HCEC 1CT (cell line): ENCODE measurements at regions not wholly inside any gene's neighbourhood (a gene's known extent, or its start where the extent isn't known, plus 50 kb on each side); places are given as distances from the start of the nearest gene placed in this dataset.

Experiments
- DNase-seq: peaks from one replicate; pipeline ENCODE4 v3.0.0-alpha.2; 2017

GRCh38 chr6:6704103-6705060 lies 115.9 kb downstream of the LY86 start:
- no peak for DNase-seq

- DNase-seq: no peak
Measured at GRCh38 chr6:6705061-6705425, 116.5 kb downstream of the LY86 start.

GRCh38 chr6:6705915-6706675 lies 117.6 kb downstream of the LY86 start:
- no peak for DNase-seq

GRCh38 chr6:6707143-6707542 lies 118.6 kb downstream of the LY86 start:
- no peak for DNase-seq

- no peak for DNase-seq
Measured at GRCh38 chr6:6709106-6709505, 120.6 kb downstream of the LY86 start.

DNA sequence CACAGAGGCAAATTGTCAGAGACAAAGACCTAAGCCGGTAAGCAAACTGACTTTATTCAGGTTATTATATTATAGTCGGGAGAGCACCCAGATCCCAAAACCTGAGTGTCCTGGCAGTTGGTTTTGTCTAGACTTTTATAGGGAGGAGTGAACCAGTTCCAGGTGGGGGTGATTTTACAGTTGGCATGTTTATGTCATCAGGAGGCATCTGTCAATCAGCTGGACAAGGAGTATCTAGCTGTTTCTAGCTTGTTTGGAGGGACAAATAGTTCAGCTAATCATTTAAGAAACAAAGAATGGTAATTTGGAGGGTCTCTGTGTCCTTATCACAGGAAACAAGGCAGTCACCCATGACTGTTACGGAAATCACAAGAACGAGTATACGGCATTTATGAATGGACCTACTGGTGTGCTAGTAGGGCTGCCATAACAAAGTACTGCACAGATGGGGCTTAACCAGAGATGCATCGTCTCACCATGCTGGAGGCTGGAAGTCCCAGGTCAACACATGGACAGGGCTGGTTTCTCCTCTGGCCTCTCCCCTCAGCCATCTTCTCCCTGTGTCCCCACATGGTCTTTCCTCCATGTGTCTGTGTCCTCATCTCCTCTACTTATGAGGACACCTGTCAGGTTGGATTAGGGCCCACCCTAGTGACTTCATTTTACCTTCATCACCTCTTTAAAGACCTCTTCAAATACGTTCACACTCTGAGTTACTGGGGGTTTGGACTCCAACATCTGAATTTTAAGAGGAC lies 122.7 kb downstream of the LY86 start:
- no peak for DNase-seq

- no peak for DNase-seq
Measured at GRCh38 chr6:6711832-6712448, 123.4 kb downstream of the LY86 start.

GRCh38 chr6:6712449-6713403 lies 124.2 kb downstream of the LY86 start:
- DNase-seq: peak; percentile 44

GRCh38 chr6:6713657-6714056 lies 125.1 kb downstream of the LY86 start:
- peak; percentile 14 for DNase-seq

DNA sequence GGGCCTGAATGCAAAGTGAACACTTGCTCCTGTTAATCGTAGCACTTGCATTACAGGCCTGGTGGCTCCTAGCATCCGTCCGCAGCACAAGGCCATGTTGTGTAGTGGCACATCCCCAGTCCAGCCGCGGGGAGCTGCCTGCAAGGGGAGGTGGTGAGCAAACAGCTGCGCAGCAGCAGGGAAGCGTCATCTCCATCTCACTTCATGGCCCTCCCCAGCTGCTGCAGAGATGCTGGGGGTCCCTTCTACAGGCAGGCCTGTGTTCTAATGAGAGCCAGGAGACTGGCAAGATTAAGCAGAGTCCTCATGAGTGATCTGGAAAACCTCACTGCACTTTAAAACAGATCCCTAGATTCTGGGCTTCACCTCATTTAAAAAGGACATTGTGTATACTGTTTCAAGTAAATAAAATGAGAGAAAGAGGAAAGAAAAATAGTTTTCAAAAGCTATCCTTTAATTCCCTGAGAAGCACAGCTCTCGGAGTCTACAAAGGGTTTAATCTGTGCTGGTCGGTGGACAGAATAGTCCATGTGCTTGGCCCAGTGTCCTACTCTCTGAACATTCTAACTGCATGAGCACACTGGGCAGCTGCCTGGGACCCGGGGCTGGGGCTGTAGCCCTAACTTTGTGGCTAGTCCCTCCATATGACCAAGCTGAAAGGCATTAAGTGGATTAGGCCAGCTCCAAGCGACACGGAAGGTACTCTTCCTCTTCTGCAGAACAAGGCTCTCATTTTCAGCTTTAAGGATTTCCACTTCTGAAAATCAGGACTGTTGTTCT lies 125.8 kb downstream of the LY86 start:
- no peak for DNase-seq

DNA sequence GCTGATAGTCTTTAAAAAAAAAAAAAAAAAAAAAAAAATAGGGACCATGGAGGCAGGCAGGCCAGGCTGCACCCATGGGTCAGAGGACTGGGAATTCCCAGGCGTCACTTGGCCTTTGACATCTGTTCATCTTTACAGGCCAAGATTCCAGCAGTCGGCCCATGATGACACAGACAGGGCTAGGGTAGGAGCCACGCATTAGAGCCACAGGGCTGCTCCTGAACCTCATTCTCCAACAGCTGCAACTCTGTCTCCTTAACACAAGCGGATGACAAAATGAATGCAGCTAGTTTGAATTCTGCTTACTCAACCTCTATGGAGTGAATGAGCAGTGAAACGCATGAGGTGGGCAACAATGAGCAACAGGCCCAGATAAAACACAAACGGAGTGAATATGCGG lies 126.4 kb downstream of the LY86 start:
- no peak for DNase-seq

DNA sequence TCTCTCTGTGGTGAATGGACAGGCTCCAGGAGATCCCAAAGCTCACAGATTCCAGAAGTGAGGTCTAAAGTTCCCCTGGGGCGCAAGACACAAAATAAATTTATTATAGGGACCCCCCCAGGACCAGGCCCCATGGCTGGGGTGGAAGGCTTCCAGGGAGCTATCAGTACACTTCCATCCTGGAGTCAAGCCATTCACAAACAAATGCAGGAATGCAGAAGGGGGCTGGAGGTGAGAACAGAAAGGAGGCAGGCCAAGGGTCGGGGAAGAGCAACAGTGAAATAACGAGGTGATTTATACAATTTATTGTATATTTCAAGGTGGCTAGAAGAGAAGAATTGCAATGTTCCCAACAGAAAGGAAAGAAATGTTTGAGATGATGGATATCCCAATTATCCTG lies 126.9 kb downstream of the LY86 start:
- no peak for DNase-seq

DNA sequence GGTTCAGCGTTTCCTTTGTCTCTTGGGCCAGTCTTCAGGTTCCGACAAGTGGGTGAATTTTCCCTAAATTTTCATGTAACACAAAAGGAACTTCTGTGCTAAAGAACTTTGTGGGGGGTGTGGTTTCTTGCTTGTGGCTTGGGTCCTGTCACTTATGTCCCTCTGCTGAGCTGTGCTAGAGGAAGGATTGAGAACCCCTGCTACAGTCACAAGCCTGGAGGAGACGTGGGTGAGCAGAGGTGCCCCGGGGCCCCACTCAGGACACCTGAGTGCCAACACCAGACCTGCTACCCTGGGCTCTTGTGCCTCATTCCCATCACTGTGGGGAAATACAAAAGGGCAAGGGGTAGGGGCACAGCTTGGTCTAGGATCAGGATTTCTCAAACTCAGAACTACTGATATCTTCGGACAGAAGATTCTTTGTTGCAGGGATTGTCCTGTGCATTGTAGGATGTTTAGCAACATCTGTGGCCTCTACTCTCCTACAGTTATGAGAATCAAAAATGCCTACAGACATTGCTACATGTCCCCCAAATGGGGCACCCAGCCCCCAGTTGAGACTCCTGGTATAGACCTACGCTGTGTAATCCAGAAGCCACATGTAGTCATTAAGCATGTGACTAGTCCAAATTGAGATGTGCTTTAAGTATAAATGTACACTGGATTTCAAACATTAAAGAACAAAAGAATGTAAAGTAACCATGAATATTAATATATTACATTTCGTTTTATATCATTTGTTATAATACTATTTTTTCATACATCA lies 128.7 kb downstream of the LY86 start:
- DNase-seq: no peak

- DNase-seq: no peak
Measured at GRCh38 chr6:6717953-6718352, 129.4 kb downstream of the LY86 start.

GRCh38 chr6:6721606-6722005 lies 133.1 kb downstream of the LY86 start:
- no peak for DNase-seq

GRCh38 chr6:6722195-6722594 lies 133.7 kb downstream of the LY86 start:
- DNase-seq: no peak

DNA sequence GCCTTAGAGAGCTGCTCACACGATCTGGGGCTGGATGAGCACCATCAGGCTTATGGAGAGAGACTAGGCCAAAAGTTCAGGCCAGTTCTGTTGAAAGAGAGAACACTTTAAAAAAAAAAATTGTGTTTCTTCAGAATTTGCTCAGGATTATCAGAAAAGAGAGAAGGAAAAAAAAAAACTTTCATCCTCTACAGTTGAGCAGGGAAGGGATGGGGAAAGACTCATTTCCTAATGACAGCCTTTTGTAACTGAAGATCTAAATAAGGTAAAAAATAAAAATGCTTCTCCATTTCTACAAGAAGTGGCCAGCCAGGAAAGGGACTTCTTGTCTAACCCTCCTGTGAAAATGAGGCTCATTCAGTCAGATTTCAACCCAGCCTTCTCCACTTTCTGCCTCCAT lies 134.8 kb downstream of the LY86 start:
- no peak for DNase-seq

DNA sequence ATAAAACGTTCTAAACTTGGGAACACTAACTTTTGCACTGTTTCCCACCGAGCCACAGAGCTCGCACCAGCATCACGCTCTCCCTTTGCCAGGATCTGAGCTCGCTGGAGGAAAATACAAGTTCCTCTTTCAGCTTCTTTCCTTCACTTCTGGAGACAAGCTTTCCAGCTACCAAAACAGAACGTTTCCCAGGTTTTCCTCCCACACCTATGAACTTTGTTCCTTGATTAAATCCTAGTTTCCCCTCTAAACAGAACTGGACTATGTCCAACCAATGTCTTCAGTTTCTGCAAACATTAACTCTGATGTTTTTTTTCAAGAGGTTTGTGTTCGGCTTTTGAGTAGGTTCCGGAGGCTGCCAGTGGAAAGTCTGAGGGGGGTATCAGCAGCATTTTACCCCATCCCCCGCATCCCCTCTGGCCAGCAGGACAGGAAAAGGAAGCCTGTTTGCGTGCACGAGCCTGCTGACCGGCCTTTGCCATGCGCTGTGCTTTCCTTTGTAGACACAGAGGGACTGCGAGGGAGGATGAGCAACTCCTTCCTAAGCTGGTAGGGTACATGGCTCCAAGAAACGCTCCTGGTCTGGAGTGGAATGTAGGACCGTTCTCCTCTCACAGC lies 135.5 kb downstream of the LY86 start:
- peak; percentile 34 for DNase-seq
